ENCODE measurements at regions not wholly inside any gene's neighbourhood (a gene's known extent, or its start where the extent isn't known, plus 50 kb on each side); places are given as distances from the start of the nearest gene placed in this dataset.

DNA sequence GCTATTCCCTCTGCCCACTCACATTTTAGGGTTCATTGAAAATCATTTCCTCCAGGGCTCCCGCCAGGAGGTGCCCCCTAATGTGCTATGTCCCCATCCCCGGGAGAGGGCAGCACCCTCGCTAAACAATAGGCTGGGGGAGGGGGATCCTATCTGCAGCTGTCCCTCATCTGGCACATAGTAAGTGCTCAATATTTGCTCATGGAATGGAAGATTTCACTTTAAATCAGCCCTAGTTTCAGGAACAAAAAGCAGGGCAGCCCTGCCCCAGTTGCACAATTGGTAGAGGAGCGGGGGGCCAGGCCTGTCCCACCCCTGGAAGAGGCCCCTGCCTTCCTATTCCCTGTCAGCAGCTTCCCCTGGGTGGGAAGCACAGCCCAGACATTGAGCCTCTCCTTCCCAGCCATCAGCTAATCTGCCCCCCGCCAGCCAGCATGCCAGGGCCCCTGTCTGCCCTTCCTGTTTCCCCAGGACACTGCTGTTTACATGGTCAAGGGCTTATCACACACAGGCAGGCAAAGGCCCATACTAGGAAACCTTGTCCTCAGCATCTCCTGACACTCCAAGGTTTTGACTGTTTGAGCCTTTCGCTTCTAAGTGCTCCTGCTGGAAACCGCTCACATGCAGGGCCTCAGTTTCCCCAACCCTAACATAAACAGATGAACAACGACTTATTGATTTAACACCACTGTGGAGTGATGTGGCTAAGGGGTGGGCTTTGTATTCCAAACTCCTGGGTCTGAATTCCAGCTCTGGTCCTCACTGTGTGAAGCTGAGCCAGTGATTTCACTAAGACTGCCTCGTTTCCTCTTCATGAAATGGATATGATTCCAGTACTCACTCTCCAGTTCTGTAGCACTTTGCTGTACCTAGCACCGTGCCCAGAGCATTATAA, 130.7 kb upstream of the ZMIZ1 start:
- no peak for DNase-seq (ENCODE audit: low spot score)

DNA sequence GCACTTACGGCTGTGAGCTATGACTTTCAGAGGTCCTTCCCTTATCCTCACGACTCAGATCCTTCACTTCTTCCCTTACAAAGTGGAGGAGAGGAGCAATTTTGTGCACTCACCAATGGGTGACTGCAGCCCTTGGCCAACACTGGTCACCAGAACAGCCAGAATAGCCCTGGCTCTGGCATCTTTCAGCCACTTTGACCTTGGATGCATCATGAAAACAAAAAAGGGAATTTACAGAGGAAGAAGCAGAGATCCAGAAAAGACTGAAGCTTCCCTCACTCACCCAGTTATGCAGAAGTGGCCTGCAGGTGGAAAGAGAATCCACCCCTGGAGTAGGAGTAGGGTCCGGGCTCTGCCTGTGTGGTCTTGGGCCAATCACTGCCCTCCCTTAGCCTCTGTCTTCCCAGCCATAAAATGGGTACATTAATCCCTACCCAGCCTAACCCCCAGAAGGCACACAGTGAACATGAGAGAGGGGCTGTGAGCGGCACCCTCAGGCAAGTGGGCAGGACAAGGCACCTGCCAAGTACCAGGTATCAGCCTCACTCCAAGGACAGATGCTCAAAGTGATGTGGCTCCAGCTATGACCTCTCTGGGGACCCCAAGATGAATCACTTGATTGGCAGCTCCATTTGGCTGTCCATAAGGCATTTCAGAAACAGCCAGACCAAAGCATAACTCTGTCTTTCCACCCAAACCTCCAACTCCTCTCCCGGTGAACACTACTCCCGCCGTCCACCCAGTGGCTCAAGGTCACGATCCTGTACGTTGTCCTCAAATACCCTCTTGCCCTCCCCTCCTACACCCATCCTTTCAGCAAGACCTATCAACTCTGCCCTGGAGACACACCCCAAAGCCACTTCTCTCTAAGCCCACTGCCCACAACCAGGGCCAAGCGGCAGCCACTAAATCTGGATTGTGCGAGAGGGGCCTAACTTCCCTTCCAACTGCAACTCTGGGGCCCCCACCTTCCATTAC, 129.8 kb upstream of the ZMIZ1 start:
- no peak for DNase-seq (ENCODE audit: low spot score)

DNA sequence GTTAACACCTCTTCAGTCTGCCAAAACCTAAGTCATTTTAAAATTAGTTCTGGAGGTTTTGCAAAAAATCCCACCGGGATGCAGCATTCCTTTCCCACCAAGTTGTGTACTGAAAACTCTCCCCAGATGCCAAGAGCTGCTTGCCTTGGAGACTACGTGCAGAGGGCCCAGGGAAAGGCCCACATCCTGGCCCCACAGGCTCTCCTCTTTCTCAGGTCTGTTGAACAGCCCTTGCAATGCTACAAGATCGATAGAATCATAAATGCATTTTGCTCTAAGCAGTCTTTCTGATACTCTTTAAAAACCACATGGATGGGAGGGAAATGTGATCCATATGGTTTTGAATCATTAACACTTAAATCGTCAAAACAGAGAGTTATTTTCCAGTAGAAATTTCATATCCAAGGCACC, 126.7 kb upstream of the ZMIZ1 start:
- no peak for DNase-seq (ENCODE audit: low spot score)

DNA sequence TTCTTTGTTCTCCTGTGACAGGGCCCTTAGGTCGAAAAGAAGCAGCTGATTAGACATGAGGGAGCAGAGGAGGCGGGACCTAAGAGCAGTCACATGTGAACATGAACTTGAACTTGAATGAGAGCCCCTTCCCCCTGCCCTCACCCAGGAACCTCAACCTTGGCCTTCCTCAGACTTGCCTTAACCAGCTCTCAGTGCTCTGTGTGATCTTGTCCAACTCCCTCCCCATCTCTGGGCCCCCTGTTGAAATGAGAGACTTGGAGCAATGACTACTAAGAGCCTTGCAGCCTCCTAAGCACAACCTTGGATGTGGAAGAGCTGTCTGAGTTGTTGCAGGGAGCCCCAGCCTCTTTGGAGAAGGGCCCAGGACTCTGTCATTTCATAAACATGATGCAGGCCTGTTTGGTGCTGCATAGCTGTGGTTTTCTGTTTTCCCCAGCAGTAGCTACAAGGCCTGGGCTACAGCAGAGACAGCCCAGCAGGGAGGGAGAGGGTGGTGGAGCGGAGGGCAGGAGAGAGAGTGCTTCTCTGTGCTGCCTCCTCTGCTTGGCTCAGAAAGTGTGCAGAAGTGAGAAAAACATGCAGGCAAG, 123.9 kb upstream of the ZMIZ1 start:
- DNase-seq (ENCODE audit: low spot score), result no peak

DNA sequence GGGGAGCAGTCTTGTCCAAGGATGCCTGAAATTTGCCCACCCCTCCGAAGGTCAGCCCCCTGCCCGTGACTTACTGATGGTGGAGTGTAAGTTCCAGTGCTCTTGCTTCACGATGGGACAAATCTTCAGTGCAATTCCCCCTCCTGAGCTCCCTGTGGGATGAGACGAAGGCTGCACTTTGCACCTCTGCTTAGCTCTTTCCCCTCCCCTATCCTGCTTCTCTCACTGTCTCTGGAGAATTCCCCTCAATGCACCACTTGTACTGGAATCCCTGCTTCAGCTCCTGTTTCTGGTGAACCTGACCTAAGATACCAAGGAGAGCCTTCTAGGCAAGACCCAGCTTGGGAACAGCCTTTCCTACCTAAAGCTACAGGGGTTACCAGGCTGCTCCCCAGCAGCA, 122.9 kb upstream of the ZMIZ1 start:
- no peak for DNase-seq (ENCODE audit: low spot score)

DNA sequence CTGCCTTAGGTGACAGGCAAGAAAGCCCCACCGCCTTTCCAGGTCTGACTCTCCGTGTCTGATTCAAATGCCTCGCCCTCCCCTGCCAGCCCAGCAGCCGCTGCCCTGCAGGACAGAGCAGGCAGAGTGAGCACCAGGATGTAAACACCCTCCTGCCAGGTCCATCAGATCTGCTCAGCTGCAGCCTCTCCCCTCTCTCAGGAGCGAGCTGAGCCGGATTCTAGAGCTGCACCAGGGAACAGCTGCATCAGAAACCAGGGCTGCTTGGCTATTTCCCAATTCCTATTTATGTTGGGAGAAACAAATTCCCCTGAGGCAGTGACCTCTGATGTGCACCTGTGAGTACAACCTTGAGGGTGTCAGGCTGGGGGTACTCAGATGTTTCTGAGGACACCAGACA, 121.5 kb upstream of the ZMIZ1 start:
- DNase-seq (ENCODE audit: low spot score), result no peak

DNA sequence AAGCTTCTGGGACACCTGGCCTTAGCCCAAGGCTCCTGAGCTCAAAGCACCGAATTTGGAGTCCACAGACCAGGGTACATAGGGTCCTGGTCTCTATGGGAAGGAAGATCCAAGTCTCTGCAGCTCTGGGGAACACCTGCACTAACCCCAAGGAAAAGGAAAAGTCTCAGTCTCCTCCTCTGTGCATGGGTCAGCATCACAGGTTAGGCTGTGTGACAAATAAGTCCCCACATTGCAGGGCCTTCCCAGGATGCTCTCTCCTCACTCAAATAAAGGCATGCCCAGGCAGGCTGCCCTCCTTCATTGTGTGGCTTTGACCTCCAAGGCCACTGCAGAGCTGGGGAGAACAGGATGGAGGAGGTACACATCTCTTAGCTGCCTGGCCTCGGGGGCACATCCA, 121.0 kb upstream of the ZMIZ1 start:
- DNase-seq (ENCODE audit: low spot score), result no peak

DNA sequence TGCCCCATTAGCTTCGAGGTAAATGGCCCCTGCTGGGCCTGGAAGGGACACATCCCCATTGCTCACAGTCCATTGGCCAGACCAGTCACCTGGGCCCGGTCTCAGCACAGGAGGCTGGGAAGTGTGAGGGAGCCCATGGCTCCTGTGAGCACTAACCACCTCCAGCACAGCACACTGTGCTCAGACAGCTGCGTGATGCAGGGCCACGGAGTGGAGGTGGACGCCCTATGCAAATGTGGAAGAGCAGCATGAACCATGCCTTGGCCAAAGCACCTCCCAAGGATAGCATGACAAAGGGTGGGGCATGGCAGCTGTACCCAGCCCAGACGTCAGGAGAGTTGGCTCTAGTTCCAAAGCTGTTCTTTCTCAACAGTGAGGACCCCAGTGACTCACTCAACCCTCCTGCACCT, 120.1 kb upstream of the ZMIZ1 start:
- no peak for DNase-seq (ENCODE audit: low spot score)

DNA sequence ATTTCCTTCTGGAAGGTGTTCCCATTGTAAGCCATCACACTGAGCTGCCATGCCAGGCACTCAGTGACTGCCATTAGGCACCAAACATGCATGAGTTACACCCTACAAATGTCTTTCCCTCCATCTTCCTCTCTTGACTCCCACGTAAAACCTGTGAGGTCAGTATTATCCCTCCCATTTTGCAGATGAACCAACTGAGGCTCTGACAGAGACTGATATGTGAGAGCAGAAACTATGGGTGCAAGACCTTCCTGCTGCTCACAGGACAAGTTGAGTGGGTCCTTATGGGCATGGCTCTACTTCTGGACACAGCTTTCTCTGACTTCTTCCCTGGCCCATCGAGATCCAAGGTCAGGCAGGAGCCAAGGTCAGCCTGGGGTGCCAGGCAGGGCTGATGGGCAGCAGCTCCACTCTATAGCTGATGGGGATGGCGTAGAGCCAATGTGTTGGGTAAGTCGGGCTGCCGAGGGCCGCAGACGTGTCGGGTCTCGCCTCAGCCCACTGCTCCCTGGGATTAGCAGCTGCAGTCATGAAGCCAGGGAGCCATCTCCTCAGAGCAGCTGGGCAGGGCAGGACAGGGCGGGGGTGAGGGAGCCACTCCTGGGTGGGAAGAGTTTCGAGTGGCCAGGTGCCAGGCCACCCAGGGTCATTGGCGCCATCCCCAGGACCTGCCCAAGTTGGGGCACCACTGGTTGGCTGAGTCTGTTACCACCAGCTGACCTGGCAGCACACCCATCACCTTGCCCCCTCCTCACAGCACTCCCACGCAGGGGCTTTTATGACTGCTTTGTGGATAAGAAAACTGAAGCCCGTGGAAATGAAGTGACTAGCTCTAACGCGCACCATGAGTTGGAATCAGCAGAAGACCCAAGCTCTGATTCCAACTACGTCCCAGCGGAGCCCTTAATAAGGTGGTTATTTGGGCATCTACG, 117.8 kb upstream of the ZMIZ1 start:
- DNase-seq (ENCODE audit: low spot score), result no peak

DNA sequence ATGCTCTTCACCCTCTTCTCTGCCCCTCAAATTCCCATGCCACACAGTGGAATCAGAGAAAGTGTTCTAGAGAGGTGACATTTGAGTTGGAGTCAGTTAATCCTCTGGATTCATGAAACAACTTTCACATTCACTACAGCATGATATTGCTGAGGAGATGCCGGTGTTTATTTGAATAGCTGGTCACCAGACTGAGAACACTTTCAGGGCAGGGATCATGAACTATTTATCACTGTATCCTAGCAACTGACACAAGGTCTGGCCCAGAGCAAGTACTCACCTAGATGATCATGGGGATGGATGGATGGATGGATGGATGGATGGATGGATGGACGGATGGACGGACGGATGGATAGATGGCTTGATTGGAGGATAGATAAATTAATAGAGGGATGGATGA, 116.7 kb upstream of the ZMIZ1 start:
- no peak for DNase-seq (ENCODE audit: low spot score)

DNA sequence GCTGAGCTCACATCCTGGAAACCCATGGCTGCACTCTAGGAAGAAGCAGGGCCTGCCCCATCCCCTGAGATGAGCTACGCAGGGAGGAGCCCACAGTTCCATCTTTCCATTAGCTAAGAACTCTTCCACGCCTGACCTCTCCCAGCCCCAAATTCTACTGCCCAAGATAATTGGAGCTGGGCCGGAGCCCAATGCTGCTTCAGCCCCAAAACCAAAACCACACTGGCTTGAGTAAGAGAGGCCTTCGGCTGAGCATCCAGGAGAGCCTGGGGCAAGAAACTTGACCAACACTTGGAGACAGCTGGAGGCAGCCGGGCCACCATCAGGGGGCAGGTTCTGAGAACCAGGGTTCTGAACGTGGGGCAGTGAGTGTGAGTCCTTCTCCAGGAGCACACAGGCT, 116.1 kb upstream of the ZMIZ1 start:
- DNase-seq (ENCODE audit: low spot score), result no peak

DNA sequence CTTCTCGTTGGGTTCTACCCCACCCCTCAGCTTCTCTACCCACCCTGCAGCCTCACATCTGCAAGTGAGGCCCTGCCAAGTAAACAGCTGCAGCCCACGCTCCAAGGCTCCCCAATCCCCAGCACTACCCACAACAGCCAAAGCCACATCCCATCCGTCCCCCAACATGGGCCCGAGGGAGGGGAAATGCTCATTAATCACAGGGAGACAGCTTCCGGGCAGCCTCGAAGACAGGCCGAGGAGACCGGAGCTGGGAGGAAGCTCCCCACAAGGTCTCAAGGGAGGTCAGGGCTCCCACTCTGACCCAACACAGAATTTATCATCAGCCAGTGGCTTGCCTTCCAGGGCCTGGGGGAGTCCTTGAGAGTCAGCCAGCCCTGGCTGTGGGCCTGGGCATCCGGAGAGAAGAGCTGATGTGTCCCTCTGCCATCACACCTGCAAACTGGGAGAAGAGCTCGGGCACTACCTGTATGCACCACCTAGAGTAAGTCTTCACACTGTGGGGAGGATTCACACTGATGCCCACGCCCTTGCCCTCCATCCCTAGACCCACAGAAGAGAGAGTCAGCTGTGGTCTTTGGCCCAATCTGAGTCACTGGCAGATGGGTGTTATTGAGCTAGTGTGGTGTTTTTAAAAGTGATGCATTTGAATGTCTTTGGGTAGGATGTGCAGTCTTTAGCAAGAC, 115.5 kb upstream of the ZMIZ1 start:
- no peak for DNase-seq (ENCODE audit: low spot score)

DNA sequence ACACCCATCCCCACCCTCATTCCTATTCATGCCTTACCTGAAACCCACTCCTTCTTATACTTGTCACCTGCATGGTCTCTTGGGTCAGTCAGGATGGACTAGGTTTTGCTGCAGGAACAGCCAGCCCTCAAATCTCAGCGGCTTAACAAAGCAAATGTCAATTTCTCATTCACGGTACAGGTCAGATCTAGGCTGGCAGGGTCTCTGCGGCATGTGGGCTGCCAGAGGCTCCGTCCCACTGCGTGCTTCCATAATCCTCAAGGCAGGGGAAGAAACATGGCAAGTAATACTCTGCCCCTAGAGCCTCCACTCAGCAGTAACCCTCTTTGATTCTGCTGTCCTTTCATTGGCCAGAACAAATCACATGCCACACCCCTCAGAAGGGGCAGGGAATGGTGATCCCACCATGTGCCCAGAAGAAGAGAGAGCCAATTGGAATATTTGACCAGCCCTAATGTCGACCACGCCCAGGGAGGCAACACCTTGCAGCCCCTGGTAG, 114.9 kb upstream of the ZMIZ1 start:
- DNase-seq (ENCODE audit: low spot score), result no peak

DNA sequence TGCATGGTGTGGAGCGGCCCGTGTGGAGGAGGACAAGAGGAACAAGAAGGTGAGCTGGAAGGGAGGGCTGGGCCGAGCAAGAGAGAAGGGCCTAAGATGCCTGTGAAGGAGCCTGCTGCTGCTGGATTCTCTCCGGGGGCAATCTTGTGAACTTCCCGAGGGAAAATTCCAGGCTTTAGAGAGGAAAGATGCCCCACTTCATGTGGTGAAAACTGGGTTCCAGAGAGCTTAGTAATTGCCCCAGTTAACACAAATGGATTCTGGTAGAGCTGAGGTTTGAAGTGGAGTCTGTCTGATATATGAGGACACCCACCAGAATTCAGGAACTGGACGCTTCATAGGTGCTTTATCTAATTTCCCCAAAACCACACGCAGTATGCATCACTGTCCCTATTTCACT, 114.1 kb upstream of the ZMIZ1 start:
- no peak for DNase-seq (ENCODE audit: low spot score)

DNA sequence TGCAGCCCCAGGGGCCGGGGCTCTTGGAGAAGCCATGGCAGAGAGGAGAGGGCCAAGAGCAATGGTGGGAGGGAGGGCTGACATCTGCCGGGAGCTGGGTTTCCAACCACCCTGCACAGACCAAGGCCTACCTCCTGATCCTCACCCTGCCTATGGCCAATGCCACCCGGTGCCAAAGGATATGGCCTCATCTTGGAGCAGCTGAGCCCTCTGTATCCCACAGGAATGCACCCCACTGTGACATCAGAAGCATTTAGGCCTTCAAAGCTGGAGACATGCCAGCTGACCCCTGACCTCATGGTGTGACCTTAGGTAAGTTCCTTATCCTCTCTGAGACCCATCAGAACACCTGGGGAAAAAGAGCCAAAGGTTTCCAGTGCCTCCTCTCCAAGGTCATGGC, 113.6 kb upstream of the ZMIZ1 start:
- no peak for DNase-seq (ENCODE audit: low spot score)

DNA sequence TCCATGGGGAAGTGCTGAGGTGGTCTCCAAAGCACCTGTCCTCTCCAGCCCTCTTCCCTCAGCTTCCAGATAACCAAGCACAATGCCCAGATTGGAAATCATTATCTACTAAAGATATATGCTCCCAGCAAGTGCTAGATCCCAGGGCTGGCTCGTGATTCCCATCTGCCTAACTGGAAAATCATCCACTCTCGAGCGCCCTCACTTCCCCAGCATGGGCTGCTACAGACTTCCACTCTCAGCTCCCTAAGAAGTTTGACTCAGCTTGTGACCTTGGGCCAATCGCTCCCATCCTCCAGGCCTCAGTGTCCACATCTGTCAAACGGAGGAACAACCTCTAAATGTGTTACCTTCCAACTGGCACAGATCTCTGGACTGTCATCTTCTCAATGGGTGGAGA, 112.4 kb upstream of the ZMIZ1 start:
- DNase-seq (ENCODE audit: low spot score), result no peak

DNA sequence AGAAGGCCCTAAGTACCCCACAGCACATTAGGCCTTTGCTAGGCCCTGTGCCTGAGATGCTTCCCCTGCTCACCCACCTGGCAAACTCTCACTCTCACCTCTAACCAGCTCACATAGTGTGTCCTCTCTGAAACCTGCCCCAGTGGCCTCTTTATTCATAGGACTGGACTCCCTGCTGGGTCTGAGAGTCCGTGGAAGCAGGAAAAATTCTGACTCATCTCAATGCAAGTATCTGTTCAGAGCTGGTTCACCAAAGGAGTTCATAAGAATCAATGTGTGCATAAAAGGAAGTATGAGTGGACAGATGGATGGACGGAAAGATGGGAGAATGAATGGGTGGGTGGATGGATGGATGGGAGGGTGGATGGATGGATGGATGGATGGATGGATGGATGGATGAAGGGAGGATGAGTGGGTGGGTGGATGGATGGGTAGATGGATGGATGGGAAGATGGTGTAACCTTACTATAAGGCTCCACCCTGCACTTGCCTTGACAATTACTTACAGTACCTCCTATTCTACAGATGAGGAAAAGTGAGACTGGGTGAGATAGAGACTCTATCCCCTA, 111.2 kb upstream of the ZMIZ1 start:
- DNase-seq (ENCODE audit: low spot score), result no peak

DNA sequence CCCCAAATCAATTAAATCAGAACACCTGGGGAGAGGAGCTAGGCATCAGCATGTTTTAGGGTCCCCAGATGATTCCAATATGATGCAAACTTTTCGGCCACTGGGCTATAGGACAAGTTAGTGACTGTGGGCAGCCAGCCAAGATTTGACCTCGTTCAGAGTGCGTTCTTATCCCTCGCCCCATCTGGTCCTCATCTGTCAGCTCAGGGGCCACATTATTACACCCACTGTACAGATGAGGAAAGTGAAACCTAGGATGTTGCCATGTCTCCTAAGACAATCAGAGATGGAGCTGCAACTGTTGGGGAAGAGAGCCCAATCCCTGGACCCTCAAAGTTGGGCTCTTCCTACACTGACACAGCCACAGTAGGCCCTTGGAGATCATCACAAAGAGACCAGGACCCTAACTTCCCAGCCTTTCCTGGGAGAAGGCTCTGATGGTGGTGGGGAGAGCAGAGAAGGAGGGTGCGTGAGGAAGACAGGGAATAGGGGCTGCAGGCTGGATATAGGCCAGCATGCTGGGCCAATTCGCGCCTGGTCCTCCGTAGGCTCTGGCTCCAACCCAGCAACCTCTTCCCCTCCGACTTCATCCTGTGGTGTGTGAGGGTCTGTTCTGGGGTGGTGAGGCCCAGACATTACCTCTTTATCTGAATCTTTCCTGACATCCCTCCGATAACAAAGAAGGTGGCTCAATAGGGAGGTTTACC, 109.4 kb upstream of the ZMIZ1 start:
- DNase-seq (ENCODE audit: low spot score), result no peak

DNA sequence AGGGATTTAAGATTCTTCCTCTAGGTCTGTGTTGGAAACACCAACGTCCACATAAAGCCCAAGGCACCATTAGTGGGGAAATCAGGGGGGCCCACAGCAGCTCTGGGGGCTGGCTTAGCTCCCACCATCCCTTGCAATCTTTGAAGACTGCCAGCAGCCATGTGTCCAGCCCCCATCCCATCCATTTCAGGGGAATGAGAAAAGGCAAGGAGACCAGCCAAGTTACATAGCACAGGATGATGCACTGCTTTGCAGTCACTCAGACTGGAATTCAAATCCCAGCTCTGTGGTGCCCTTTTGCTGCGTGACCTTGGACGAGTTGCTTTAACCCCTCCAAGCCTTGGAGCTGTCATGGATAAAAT, 108.9 kb upstream of the ZMIZ1 start:
- no peak for DNase-seq (ENCODE audit: low spot score)
